ENCODE measurements at regions not wholly inside any gene's neighbourhood (a gene's known extent, or its start where the extent isn't known, plus 50 kb on each side); places are given as distances from the start of the nearest gene placed in this dataset.

GRCh38 chr18:39802648-39803229 is 2152.3 kb upstream of the PIK3C3 start:
- BruUV-seq (replicated peaks), result no TSS peak
- Histone ChIP-seq H3K36me3 (ENCODE audit: control insufficient read depth, insufficient read depth, low read length) (no peaks in the 10 kb centered on the region), H3K4me1 (no peaks in the 10 kb centered on the region), H3K27me3 (replicated peaks; ENCODE audit: control insufficient read depth, insufficient read depth, low read length) (no peaks in the 10 kb centered on the region), H3K9me3 (no peaks in the 10 kb centered on the region), H3K4me3 (ENCODE audit: low read depth, low read length) (no peak overlapping the region)
- Mint-ChIP-seq H3K27me3 (ENCODE audit: insufficient read depth, unreplicated experiment) (peaks cover 4% of the 10 kb centered on the region), H3K4me3 (ENCODE audit: unreplicated experiment) (no peak overlapping the region), H3K9me3 (ENCODE audit: unreplicated experiment) (no peaks in the 10 kb centered on the region), H3K36me3 (ENCODE audit: insufficient read depth, unreplicated experiment) (no peaks in the 10 kb centered on the region), H3K4me1 (ENCODE audit: low read depth, unreplicated experiment) (no peaks in the 10 kb centered on the region), H3K27ac (ENCODE audit: unreplicated experiment) (no peak overlapping the region)
- POLR2A ChIA-PET, result no interaction called here
- TF ChIP-seq, protein P1, sequence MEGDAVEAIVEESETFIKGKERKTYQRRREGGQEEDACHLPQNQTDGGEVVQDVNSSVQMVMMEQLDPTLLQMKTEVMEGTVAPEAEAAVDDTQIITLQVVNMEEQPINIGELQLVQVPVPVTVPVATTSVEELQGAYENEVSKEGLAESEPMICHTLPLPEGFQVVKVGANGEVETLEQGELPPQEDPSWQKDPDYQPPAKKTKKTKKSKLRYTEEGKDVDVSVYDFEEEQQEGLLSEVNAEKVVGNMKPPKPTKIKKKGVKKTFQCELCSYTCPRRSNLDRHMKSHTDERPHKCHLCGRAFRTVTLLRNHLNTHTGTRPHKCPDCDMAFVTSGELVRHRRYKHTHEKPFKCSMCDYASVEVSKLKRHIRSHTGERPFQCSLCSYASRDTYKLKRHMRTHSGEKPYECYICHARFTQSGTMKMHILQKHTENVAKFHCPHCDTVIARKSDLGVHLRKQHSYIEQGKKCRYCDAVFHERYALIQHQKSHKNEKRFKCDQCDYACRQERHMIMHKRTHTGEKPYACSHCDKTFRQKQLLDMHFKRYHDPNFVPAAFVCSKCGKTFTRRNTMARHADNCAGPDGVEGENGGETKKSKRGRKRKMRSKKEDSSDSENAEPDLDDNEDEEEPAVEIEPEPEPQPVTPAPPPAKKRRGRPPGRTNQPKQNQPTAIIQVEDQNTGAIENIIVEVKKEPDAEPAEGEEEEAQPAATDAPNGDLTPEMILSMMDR (IDR thresholded peaks at IDR 0.05; ENCODE audit: insufficient read depth in 1 of 2, low read depth in 1 of 2, low read length in 1 of 2, severe bottlenecking in 1 of 2, unreplicated experiment in 1 of 2), result no peak
- intact Hi-C loops (cut with micrococcal nuclease; ENCODE audit: unreplicated experiment), result loop anchor here (10.0 kb wide), 1 partner anchor 48 kb away; no protein-coding TSS in a partner anchor
- DNase-seq, result no peak
- CTCF ChIA-PET, result no interaction called here

GRCh38 chr18:39801848-39802247 is 2153.2 kb upstream of the PIK3C3 start:
- Mint-ChIP-seq H3K36me3 (ENCODE audit: insufficient read depth, unreplicated experiment) (no peaks in the 10 kb centered on the region), H3K27me3 (ENCODE audit: insufficient read depth, unreplicated experiment) (peaks cover 4% of the 10 kb centered on the region), H3K4me1 (ENCODE audit: low read depth, unreplicated experiment) (no peaks in the 10 kb centered on the region), H3K27ac (ENCODE audit: unreplicated experiment) (no peak overlapping the region), H3K4me3 (ENCODE audit: unreplicated experiment) (no peak overlapping the region), H3K9me3 (ENCODE audit: unreplicated experiment) (no peaks in the 10 kb centered on the region)
- H3K36me3 ChIP-seq (ENCODE audit: control insufficient read depth, insufficient read depth, low read length), result no peaks in the 10 kb centered on the region
- no TSS peak for BruUV-seq (replicated peaks)
- ChIA-PET POLR2A (no interaction called here), CTCF (no interaction called here)
- intact Hi-C loops (cut with micrococcal nuclease; ENCODE audit: unreplicated experiment), result loop anchor here (10.0 kb wide), 1 partner anchor 47 kb away; no protein-coding TSS in a partner anchor
- DNase-seq, result no peak
- no peak overlapping the region for H3K4me3 ChIP-seq (ENCODE audit: low read depth, low read length)
- TF ChIP-seq, protein P1 (IDR thresholded peaks at IDR 0.05; ENCODE audit: insufficient read depth in 1 of 2, low read depth in 1 of 2, low read length in 1 of 2, severe bottlenecking in 1 of 2, unreplicated experiment in 1 of 2), result no peak
- H3K27me3 ChIP-seq (replicated peaks; ENCODE audit: control insufficient read depth, insufficient read depth, low read length), result no peaks in the 10 kb centered on the region
- H3K4me1 ChIP-seq, result no peaks in the 10 kb centered on the region
- no peaks in the 10 kb centered on the region for H3K9me3 ChIP-seq

- CTCF ChIA-PET, result no interaction called here
These were observed 2154.0 kb upstream of the PIK3C3 start for GRCh38 chr18:39801010-39801409.

More at GRCh38 chr18:39801010-39801409, 2154.0 kb upstream of the PIK3C3 start:
- Histone ChIP-seq H3K9me3 (no peaks in the 10 kb centered on the region), H3K36me3 (ENCODE audit: control insufficient read depth, insufficient read depth, low read length) (no peaks in the 10 kb centered on the region), H3K4me3 (ENCODE audit: low read depth, low read length) (no peak overlapping the region), H3K27me3 (replicated peaks; ENCODE audit: control insufficient read depth, insufficient read depth, low read length) (no peaks in the 10 kb centered on the region), H3K4me1 (no peaks in the 10 kb centered on the region)
- Mint-ChIP-seq H3K36me3 (ENCODE audit: insufficient read depth, unreplicated experiment) (no peaks in the 10 kb centered on the region), H3K27ac (ENCODE audit: unreplicated experiment) (no peak overlapping the region), H3K4me1 (ENCODE audit: low read depth, unreplicated experiment) (no peaks in the 10 kb centered on the region), H3K27me3 (ENCODE audit: insufficient read depth, unreplicated experiment) (peaks cover 4% of the 10 kb centered on the region), H3K4me3 (ENCODE audit: unreplicated experiment) (no peak overlapping the region), H3K9me3 (ENCODE audit: unreplicated experiment) (no peaks in the 10 kb centered on the region)
- intact Hi-C loops (cut with micrococcal nuclease; ENCODE audit: unreplicated experiment), result loop anchor here (10.0 kb wide), 1 partner anchor 46 kb away; no protein-coding TSS in a partner anchor
- BruUV-seq (replicated peaks), result no TSS peak
- DNase-seq, result no peak
- POLR2A ChIA-PET, result no interaction called here
- TF ChIP-seq, protein P1 (IDR thresholded peaks at IDR 0.05; ENCODE audit: insufficient read depth in 1 of 2, low read depth in 1 of 2, low read length in 1 of 2, severe bottlenecking in 1 of 2, unreplicated experiment in 1 of 2), result no peak

Data from Caco-2 (cell line).